Kasumi-1 (cell line): ENCODE measurements at regions not wholly inside any gene's neighbourhood (a gene's known extent, or its start where the extent isn't known, plus 50 kb on each side); places are given as distances from the start of the nearest gene placed in this dataset.

Source experiments
- DNase-seq, 2 experiments: peaks; one replicate each; lab custom pipeline; 2025; lab: John Stamatoyannopoulos, UW

- DNase-seq = peak; percentile 84
Measured at GRCh38 chr1:79777481-79778219, 771.1 kb upstream of the ADGRL4 start.

GRCh38 chr1:79775402-79775801 is 768.9 kb upstream of the ADGRL4 start:
- DNase-seq = no peak

GRCh38 chr1:79773385-79773784 is 766.9 kb upstream of the ADGRL4 start:
- DNase-seq = no peak

GRCh38 chr1:79762461-79762860 is 755.9 kb upstream of the ADGRL4 start:
- DNase-seq = no peak

GRCh38 chr1:79760531-79760930 is 754.0 kb upstream of the ADGRL4 start:
- peak in 1 of 2 experiments; percentile 2 for DNase-seq

GRCh38 chr1:79749607-79750006 is 743.1 kb upstream of the ADGRL4 start:
- no peak for DNase-seq

- no peak for DNase-seq
Measured at GRCh38 chr1:79745929-79746328, 739.4 kb upstream of the ADGRL4 start.

GRCh38 chr1:79744746-79745145 is 738.2 kb upstream of the ADGRL4 start:
- DNase-seq = no peak

GRCh38 chr1:79741720-79742421 is 735.3 kb upstream of the ADGRL4 start:
- DNase-seq = no peak

- DNase-seq = no peak
Measured at GRCh38 chr1:79738101-79738500, 731.6 kb upstream of the ADGRL4 start.

GRCh38 chr1:79737193-79737592 is 730.7 kb upstream of the ADGRL4 start:
- peak; percentile 67 to 77 for DNase-seq

- DNase-seq = no peak
Measured at GRCh38 chr1:79732950-79733349, 726.4 kb upstream of the ADGRL4 start.

GRCh38 chr1:79726911-79727310 is 720.4 kb upstream of the ADGRL4 start:
- DNase-seq = no peak

- no peak for DNase-seq
Measured at GRCh38 chr1:79726321-79726720, 719.8 kb upstream of the ADGRL4 start.

GRCh38 chr1:79716447-79716846 is 709.9 kb upstream of the ADGRL4 start:
- DNase-seq = no peak

GRCh38 chr1:79714664-79715063 is 708.1 kb upstream of the ADGRL4 start:
- DNase-seq = no peak

GRCh38 chr1:79711001-79711431 is 704.5 kb upstream of the ADGRL4 start:
- DNase-seq = no peak

- no peak for DNase-seq
Measured at GRCh38 chr1:79708646-79709265, 702.2 kb upstream of the ADGRL4 start.

- DNase-seq = no peak
Measured at GRCh38 chr1:79705218-79705617, 698.7 kb upstream of the ADGRL4 start.

- DNase-seq = no peak
Measured at GRCh38 chr1:79704067-79704466, 697.5 kb upstream of the ADGRL4 start.

GRCh38 chr1:79702336-79702999 is 695.9 kb upstream of the ADGRL4 start:
- peak in 1 of 2 experiments; percentile 6 for DNase-seq

- DNase-seq = no peak
Measured at GRCh38 chr1:79695138-79695537, 688.6 kb upstream of the ADGRL4 start.

- DNase-seq = no peak
Measured at GRCh38 chr1:79694241-79694640, 687.7 kb upstream of the ADGRL4 start.
